H9 (cell line): ENCODE measurements at regions not wholly inside any gene's neighbourhood (a gene's known extent, or its start where the extent isn't known, plus 50 kb on each side); places are given as distances from the start of the nearest gene placed in this dataset.

Source experiments
- DNase-seq: peaks from one replicate; pipeline ENCODE4 v3.0.0-alpha.2; 2017
- H2AFZ ChIP-seq: one replicate; pipeline ENCODE4 v1.6.1; 2013; ENCODE audit warnings: mild to moderate bottlenecking, low read length, control low read depth, moderate library complexity
- H2AK5ac ChIP-seq: 2 replicates; pipeline ENCODE4 v1.6.1; 2013; ENCODE audit warnings: low read length, control low read depth, mixed read lengths; ENCODE audit not compliant: insufficient read length
- H2BK120ac ChIP-seq: one replicate; pipeline ENCODE4 v1.6.1; 2013; ENCODE audit warnings: low read depth, mild to moderate bottlenecking, low read length, control low read depth, inconsistent platforms; ENCODE audit not compliant: poor library complexity, severe bottlenecking
- H2BK12ac ChIP-seq: 2 replicates; pipeline ENCODE4 v1.6.1; 2013; ENCODE audit warnings: low read length, control low read depth, mixed read lengths, low read depth; ENCODE audit not compliant: insufficient read length
- H2BK15ac ChIP-seq: 2 replicates; pipeline ENCODE4 v1.6.1; 2013; ENCODE audit warnings: low read depth, low read length, control low read depth
- H2BK20ac ChIP-seq: one replicate; pipeline ENCODE4 v1.6.1; 2013; ENCODE audit warnings: low read depth, mild to moderate bottlenecking, low read length, control low read depth, inconsistent platforms; ENCODE audit not compliant: poor library complexity, severe bottlenecking
- H2BK5ac ChIP-seq: 2 replicates; pipeline ENCODE4 v1.6.1; 2013; ENCODE audit warnings: low read length, control low read depth, mixed read lengths; ENCODE audit not compliant: insufficient read length
- H3K14ac ChIP-seq: 2 replicates; pipeline ENCODE4 v1.6.1; 2013; ENCODE audit warnings: low read length, control low read depth; ENCODE audit not compliant: insufficient read depth
- H3K18ac ChIP-seq: 2 replicates; pipeline ENCODE4 v1.6.1; 2013; ENCODE audit warnings: low read depth, mild to moderate bottlenecking, mixed read lengths, low read length, control low read depth; ENCODE audit not compliant: insufficient read length
- H3K23ac ChIP-seq: 2 replicates; pipeline ENCODE4 v1.6.1; 2013; ENCODE audit warnings: low read length, control low read depth, mixed read lengths, low read depth; ENCODE audit not compliant: insufficient read length
- H3K23me2 ChIP-seq: 2 replicates; pipeline ENCODE4 v1.6.1; 2013; ENCODE audit warnings: low read depth, mild to moderate bottlenecking, mixed read lengths, low read length, control low read depth; ENCODE audit not compliant: insufficient read length, poor library complexity, severe bottlenecking
- H3K27ac ChIP-seq: 2 replicates; pipeline ENCODE4 v1.5.1; 2013; ENCODE audit warnings: low read length, control low read depth, mixed read lengths, low read depth; ENCODE audit not compliant: insufficient read length
- H3K27me3 ChIP-seq: 2 replicates; pipeline ENCODE4 v1.6.1; 2013; ENCODE audit warnings: low read length, control low read depth, inconsistent platforms; ENCODE audit not compliant: insufficient read depth
- H3K4ac ChIP-seq: 2 replicates; pipeline ENCODE4 v1.6.1; 2013; ENCODE audit warnings: low read depth, mild to moderate bottlenecking, control low read depth, inconsistent platforms, low read length, moderate library complexity
- H3K4me1 ChIP-seq: 2 replicates; pipeline ENCODE4 v1.6.1; 2013; ENCODE audit warnings: low read length, control low read depth, inconsistent platforms; ENCODE audit not compliant: insufficient read depth
- H3K4me2 ChIP-seq: 2 replicates; pipeline ENCODE4 v1.6.1; 2013; ENCODE audit warnings: low read length, control low read depth, mixed read lengths; ENCODE audit not compliant: insufficient read length, insufficient read depth
- H3K56ac ChIP-seq: 2 replicates; pipeline ENCODE4 v1.6.1; 2013; ENCODE audit warnings: low read depth, mild to moderate bottlenecking, mixed read lengths, low read length, control low read depth; ENCODE audit not compliant: insufficient read length
- H3K79me1 ChIP-seq: 2 replicates; pipeline ENCODE4 v1.6.1; 2013; ENCODE audit warnings: low read depth, mild to moderate bottlenecking, moderate library complexity, low read length, control low read depth, inconsistent platforms; ENCODE audit not compliant: insufficient read depth, poor library complexity, severe bottlenecking
- H3K79me2 ChIP-seq: 2 replicates; pipeline ENCODE4 v1.6.1; 2013; ENCODE audit warnings: low read length, control low read depth, inconsistent platforms; ENCODE audit not compliant: insufficient read depth
- H3K9ac ChIP-seq: 2 replicates; pipeline ENCODE4 v1.6.1; 2013; ENCODE audit warnings: low read length, control low read depth, mixed read lengths; ENCODE audit not compliant: insufficient read length; ENCODE audit errors: extremely low read depth
- H3K9me3 ChIP-seq: one replicate; pipeline ENCODE4 v1.6.1; 2013; ENCODE audit warnings: low read depth, low read length, inconsistent platforms; ENCODE audit not compliant: control insufficient read depth
- H3T11ph ChIP-seq: one replicate; pipeline ENCODE4 v1.6.1; 2013; ENCODE audit warnings: mild to moderate bottlenecking, low read length, control low read depth, inconsistent platforms
- H4K20me1 ChIP-seq: one replicate; pipeline ENCODE4 v1.6.1; 2013; ENCODE audit not compliant: control insufficient read depth, insufficient read length, insufficient read depth
- H4K5ac ChIP-seq: 2 replicates; pipeline ENCODE4 v1.6.1; 2013; ENCODE audit warnings: low read depth, mild to moderate bottlenecking, mixed read lengths, low read length, control low read depth; ENCODE audit not compliant: insufficient read length
- H4K8ac ChIP-seq: replicated peaks from 2 replicates; pipeline ENCODE4 v1.6.1; 2013; ENCODE audit warnings: low read length, control low read depth, mixed read lengths, low read depth; ENCODE audit not compliant: insufficient read length
- H4K91ac ChIP-seq: 2 replicates; pipeline ENCODE4 v1.6.1; 2013; ENCODE audit warnings: low read depth, mild to moderate bottlenecking, moderate library complexity, mixed read lengths, low read length, control low read depth; ENCODE audit not compliant: insufficient read length
- H3K27ac Mint-ChIP-seq, 3 experiments: 2 replicates in 2 of 3; 3 replicates in 1 of 3; pipeline ENCODE4 v1.8.0; 2020 to 2021; ENCODE audit warnings: mixed read lengths in 3 of 3, mild to moderate bottlenecking in 1 of 3, moderate library complexity in 1 of 3
- H3K27me3 Mint-ChIP-seq: 2 replicates; pipeline ENCODE4 v1.8.0; 2021; ENCODE audit warnings: low read depth, mild to moderate bottlenecking, moderate library complexity, mixed read lengths
- H3K36me3 Mint-ChIP-seq, 3 experiments: 2 replicates in 2 of 3; 3 replicates in 1 of 3; pipeline ENCODE4 v1.8.0; 2020 to 2021; ENCODE audit warnings: low read depth in 3 of 3, mixed read lengths in 3 of 3; ENCODE audit not compliant: insufficient read depth in 1 of 3
- H3K4me1 Mint-ChIP-seq, 2 experiments: 2 replicates each; pipeline ENCODE4 v1.8.0; 2020; ENCODE audit warnings: mixed read lengths in 2 of 2
- H3K4me3 Mint-ChIP-seq, 2 experiments: 2 replicates in 1 of 2; 3 replicates in 1 of 2; pipeline ENCODE4 v1.8.0; 2020 to 2021; ENCODE audit warnings: mild to moderate bottlenecking in 2 of 2, mixed read lengths in 2 of 2, moderate library complexity in 1 of 2
- H3K9me3 Mint-ChIP-seq, 2 experiments: 2 replicates in 1 of 2; 3 replicates in 1 of 2; pipeline ENCODE4 v1.8.0; 2020; ENCODE audit warnings: mild to moderate bottlenecking in 2 of 2, mixed read lengths in 2 of 2, moderate library complexity in 1 of 2
- WGBS: extraction: QIAGEN DNeasy Blood & Tissue Kit; methylation state at CpG from one replicate; pipeline ENCODE4 v1.1.7; 2013; ENCODE audit warnings: missing lambda C conversion rate, low lambda C conversion rate, mixed read lengths; ENCODE audit not compliant: insufficient read length; ENCODE audit errors: extremely low coverage; 5-methylcytosine and 5-hydroxymethylcytosine counted together
- TF ChIP-seq, protein P1 (sequence below): fragments of 200-600 bp; sonication (generic); conservative IDR thresholded peaks from 3 replicates; pipeline ENCODE4 v1.8.0; 2021; ENCODE audit warnings: antibody characterized with exemption, mild to moderate bottlenecking

DNA sequence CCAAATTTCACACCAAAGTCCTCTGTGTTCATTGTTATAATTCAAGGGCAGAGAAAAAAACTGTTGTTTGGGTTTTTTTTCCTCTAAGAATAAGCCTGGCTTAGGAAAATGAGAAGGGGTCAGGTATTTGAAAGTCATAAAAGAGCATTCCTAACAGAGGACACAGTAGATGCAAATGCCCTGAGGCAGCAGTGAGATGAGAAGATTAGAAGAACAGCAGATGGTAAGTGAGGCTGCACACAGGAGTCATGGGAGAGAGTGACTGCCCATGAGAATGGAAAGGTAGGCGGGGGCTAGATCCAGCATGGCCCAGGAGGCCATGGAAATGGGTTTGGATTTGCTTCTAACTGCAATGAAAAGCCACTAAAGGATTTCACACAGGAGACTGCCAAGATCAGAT lies 107.5 kb upstream of the RBPJ start:
- no peak overlapping the region for H3K18ac ChIP-seq
- Mint-ChIP-seq H3K27me3 (peaks cover 15% of the 10 kb centered on the region), H3K4me1 (peaks cover 8 to 12% of the 10 kb centered on the region in 2 experiments; a peak in 3 of 4 replicates), H3K27ac (no peak overlapping the region), H3K9me3 (no peaks in the 10 kb centered on the region; a peak in 1 of 5 replicates), H3K36me3 (no peaks in the 10 kb centered on the region; a peak in 1 of 7 replicates), H3K4me3 (no peak overlapping the region)
- DNase-seq: no peak
- H2AFZ ChIP-seq: no peak overlapping the region
- H3K56ac ChIP-seq: no peak overlapping the region
- H2BK5ac ChIP-seq: no peak overlapping the region
- no peak overlapping the region for H3K4ac ChIP-seq
- no peak overlapping the region for H2BK12ac ChIP-seq
- no peak overlapping the region for H4K5ac ChIP-seq
- no peaks in the 10 kb centered on the region for H3K27me3 ChIP-seq
- H3K4me2 ChIP-seq: no peak overlapping the region
- no peak overlapping the region for H3K23ac ChIP-seq
- H4K91ac ChIP-seq: no peak overlapping the region
- no peaks in the 10 kb centered on the region for H3K79me2 ChIP-seq
- H3K27ac ChIP-seq: no peak overlapping the region
- no peak overlapping the region for H3T11ph ChIP-seq
- H3K9me3 ChIP-seq: no peaks in the 10 kb centered on the region
- H2BK20ac ChIP-seq: no peak overlapping the region
- H3K14ac ChIP-seq: no peak overlapping the region
- no peaks in the 10 kb centered on the region for H3K23me2 ChIP-seq
- H4K8ac ChIP-seq: no peak overlapping the region
- H3K9ac ChIP-seq: no peak overlapping the region
- H2BK120ac ChIP-seq: no peak overlapping the region
- no peaks in the 10 kb centered on the region for H3K79me1 ChIP-seq
- no peaks in the 10 kb centered on the region for H4K20me1 ChIP-seq
- no peaks in the 10 kb centered on the region for H3K4me1 ChIP-seq
- H2BK15ac ChIP-seq: no peak overlapping the region
- no peak overlapping the region for H2AK5ac ChIP-seq
- TF ChIP-seq, protein P1, sequence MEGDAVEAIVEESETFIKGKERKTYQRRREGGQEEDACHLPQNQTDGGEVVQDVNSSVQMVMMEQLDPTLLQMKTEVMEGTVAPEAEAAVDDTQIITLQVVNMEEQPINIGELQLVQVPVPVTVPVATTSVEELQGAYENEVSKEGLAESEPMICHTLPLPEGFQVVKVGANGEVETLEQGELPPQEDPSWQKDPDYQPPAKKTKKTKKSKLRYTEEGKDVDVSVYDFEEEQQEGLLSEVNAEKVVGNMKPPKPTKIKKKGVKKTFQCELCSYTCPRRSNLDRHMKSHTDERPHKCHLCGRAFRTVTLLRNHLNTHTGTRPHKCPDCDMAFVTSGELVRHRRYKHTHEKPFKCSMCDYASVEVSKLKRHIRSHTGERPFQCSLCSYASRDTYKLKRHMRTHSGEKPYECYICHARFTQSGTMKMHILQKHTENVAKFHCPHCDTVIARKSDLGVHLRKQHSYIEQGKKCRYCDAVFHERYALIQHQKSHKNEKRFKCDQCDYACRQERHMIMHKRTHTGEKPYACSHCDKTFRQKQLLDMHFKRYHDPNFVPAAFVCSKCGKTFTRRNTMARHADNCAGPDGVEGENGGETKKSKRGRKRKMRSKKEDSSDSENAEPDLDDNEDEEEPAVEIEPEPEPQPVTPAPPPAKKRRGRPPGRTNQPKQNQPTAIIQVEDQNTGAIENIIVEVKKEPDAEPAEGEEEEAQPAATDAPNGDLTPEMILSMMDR: no peak
- WGBS: no CpG with 5 or more reads among the region's 1 CpG
